GM23338 (cell line): ENCODE measurements at regions not wholly inside any gene's neighbourhood (a gene's known extent, or its start where the extent isn't known, plus 50 kb on each side); places are given as distances from the start of the nearest gene placed in this dataset.

Source experiments
- CTCF ChIP-seq, 2 experiments: fragments of 200-600 bp in 1 of 2; sonication (generic) in 1 of 2; conservative IDR thresholded peaks; 2 replicates each; pipeline versions ENCODE4 v1.5.1 to v1.6.1; 2016 to 2017; ENCODE audit warnings: antibody characterized with exemption in 2 of 2, low read depth in 2 of 2, mild to moderate bottlenecking in 2 of 2, moderate library complexity in 1 of 2
- ETS1 ChIP-seq: IDR thresholded peaks from 2 replicates; pipeline ENCODE4 v1.6.1; 2016; ENCODE audit warnings: antibody characterized with exemption
- EZH2phosphoT487 ChIP-seq: fragments of 200-600 bp; sonication (generic); IDR thresholded peaks from one replicate; pipeline ENCODE4 v1.8.1; 2018; ENCODE audit warnings: antibody characterized with exemption; ENCODE audit not compliant: unreplicated experiment
- JUNB ChIP-seq: IDR thresholded peaks from one replicate; pipeline ENCODE4 v1.6.1; 2016; ENCODE audit warnings: antibody characterized with exemption; ENCODE audit not compliant: unreplicated experiment
- NANOG ChIP-seq: IDR thresholded peaks from 2 replicates; pipeline ENCODE4 v1.6.1; 2016; ENCODE audit warnings: antibody characterized with exemption, borderline replicate concordance
- STAT1 ChIP-seq: IDR thresholded peaks from one replicate; pipeline ENCODE4 v1.6.1; 2016; ENCODE audit warnings: antibody characterized with exemption; ENCODE audit not compliant: unreplicated experiment
- ZNF114 ChIP-seq: fragments of 250-450 bp; sonication (Bioruptor Pico); IDR thresholded peaks from 2 replicates; pipeline ENCODE4 v1.5.0; 2020; ENCODE audit warnings: mild to moderate bottlenecking, moderate library complexity
- ZNF462 ChIP-seq: fragments of 250-450 bp; sonication (Bioruptor Pico); IDR thresholded peaks from 2 replicates; pipeline ENCODE4 v1.5.0; 2020; ENCODE audit warnings: mild to moderate bottlenecking, moderate library complexity

GRCh38 chr10:8282340-8282739 is 227.9 kb downstream of the GATA3 start (continued):
- TF ChIP-seq ZNF462 (no peak), EZH2phosphoT487 (no peak), STAT1 (no peak), ETS1 (no peak), CTCF (conservative IDR thresholded peaks at IDR 0.05; ENCODE audit: low read depth in 2 of 2) (no peak), ZNF114 (CRISPR knock-in tag) (no peak), JUNB (no peak), NANOG (no peak)
